GM18868 (cell line): ENCODE measurements at regions not wholly inside any gene's neighbourhood (a gene's known extent, or its start where the extent isn't known, plus 50 kb on each side); places are given as distances from the start of the nearest gene placed in this dataset.
"Not testable (repeated sequence)": the region's sequence is repeated elsewhere in the genome, so short reads cannot be mapped to it uniquely, and the experiment has no call there.

Experiments
- ATAC-seq: cut with Tn5 transposase; IDR thresholded peaks from one replicate; pipeline ENCODE4 v1.9.1; 2021; ENCODE audit warnings: mild to moderate bottlenecking, moderate library complexity; ENCODE audit not compliant: unreplicated experiment

DNA sequence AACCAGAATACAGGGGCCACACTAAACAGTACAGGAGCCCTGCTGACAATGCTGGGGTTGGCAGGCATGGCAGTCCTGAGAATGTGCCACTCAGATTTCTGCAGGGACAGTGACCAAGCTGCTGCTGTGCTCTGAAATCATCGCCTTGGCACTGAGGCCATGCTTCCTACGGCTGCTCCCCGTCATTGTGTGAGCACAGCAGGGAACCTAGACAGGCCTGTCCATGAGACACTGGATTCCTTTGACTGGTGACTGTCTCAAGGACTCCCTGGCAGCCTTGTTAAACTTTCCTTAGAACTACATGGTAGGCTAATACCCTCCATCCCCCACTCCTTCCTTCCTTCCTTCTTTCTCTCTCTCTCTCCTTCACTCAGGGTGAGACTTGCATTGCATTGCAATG is 111.4 kb downstream of the LUZP4 start:
- no peak for ATAC-seq

DNA sequence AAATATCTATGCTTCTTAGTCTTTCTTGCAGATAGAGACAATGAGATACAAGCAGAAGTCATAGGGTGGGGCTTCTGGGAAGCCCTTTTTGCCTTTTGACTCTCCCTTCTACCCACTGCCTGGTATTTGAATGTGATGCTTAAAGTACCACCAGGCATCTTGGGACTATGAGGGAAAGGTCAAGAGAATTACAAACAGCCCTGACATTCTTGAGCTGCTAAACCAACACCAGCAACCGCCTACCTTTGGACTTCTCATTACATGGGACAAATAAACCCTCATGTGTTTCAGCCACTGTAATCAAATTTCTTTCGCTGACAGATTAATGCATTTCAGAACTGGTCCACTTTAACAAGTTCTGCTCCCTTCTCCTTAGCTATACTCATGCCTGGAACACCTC is 112.8 kb downstream of the LUZP4 start:
- no peak for ATAC-seq

- no peak for ATAC-seq
Observed at GRCh38 chrX:115408771-115409400, 119.4 kb downstream of the LUZP4 start.

DNA sequence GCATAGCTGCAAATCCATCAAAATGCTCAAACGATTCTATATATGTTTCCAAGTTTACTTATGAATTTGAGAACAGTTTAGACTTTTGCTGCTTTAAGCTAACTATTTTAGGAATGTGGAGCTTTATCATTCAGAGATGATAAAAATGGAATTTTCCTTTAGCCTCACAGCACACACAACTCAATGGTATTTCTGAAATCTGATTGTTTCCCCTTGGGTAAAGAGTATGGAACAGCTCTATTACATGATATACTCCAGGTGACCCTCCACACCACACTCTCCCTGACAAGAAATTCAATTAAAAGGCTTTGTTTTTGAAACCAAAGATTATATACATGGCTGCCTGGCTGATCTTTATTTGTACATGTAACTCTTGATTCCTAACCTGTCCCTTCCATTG is 120.0 kb downstream of the LUZP4 start:
- no peak for ATAC-seq

GRCh38 chrX:115410731-115411428 is 121.4 kb downstream of the LUZP4 start:
- no peak for ATAC-seq

GRCh38 chrX:115413246-115413878 is 123.8 kb downstream of the LUZP4 start:
- no peak for ATAC-seq

DNA sequence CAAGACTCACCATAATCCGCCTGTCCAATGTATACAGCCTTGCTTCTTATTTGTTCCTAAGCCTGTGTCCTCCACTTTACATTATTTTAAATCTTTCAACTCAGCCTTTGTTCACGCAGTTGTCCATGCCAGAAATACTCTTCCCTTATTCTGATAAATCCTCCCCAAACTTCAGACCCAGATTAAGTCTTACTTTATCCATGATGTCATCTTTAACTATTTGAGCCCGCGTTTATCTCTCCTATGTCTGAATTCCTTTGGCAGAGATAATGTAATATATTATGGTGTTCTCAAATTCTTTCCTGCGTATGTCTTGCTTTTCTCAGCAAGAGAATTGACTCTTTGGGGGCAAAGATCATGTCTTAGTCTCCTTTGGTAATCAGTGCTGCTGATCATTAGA is 129.6 kb downstream of the LUZP4 start:
- no peak for ATAC-seq

DNA sequence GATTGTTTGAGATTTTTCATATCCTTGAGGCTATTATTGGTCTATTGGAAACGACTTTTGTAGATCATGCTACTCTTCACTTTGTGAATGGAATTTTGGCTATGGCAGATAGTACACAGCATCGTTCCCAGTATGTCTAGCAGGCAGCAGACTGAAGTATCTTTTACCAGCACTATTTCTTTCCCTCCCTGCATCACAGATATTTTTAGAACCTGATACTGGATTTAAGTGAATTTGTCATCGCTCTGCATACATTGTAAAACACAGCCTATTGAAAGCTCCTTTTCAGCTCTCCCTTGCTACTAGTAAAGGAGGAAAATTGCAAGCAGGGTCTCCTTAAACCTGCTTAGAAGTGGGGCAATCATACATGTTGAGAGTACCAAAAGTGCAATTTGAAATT is 133.6 kb downstream of the LUZP4 start:
- ATAC-seq = no peak

DNA sequence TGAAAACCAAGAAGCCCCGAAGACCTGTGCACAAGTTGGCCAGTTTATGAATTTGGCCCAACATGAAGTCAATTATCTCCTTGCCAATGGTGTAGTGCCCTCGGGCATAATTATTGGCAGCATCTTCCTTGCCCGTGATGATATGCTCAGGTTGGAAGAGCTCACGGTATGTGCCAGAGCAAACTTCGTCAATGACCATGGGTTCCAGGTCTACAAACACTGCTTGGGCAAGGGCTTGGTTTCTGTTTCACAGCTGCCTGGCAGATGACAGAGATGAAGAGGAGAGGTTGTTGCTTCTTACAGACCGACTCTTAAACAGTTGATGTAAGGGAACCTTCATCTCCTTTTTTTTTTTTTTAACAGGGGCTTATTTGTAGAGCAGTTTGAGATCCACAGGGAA is 135.6 kb upstream of the PLS3 start:
- ATAC-seq = no peak

- no peak for ATAC-seq
Observed at GRCh38 chrX:115427861-115428410, 133.0 kb upstream of the PLS3 start.

GRCh38 chrX:115434834-115435233 is 126.1 kb upstream of the PLS3 start:
- not testable (repeated sequence) for ATAC-seq

DNA sequence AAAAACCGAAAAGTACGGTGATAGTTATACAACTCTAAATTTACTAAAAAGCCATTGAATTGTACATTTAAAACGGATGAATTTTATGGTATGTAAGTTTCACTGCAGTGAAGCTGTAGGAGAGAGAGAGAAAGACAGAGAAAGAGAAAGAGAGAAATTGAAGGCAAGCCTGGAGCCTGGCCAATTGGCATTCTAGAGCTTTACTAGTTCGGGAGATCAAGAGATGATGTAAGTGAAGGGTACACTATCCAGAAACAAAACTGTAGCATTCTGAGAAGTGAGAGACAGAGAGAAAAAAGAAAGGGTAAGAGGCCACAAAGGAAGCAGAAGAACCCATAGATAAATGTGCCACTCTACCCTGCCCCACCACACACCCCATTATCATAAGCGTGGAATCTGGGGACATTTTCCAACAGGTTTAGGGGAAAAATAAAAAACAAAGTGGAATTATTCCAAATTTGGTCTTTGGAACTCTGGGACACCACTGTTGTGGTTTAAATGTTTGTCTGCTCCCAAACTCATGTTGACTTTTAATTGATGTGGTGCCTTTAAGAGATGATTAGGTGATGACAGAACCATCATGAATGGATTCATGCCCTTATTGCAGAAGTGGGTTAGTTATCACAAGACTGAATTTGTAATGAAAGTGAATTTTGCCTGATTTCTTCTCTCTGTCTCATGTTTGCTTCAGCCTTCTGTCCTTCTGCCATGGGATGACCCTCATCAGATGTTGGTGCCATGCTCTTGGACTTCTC is 123.0 kb upstream of the PLS3 start:
- no peak for ATAC-seq

DNA sequence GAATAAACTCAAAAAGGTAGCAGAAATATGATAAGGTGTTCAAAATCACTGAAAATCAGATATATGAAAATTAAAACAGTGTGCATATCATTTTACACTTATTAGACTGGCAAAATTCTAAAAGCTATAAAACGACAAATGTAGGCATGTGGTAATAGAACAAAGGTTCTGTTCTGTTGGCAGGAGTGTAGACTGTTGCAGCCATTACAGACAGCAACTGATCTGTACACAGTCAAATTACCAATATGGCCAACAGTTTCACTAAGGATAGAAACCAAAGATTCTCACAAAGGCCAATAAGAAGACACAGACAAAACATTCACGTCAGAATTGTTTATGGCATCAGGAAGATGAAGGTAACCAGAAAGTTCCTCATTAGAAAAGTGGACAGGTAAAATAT is 112.8 kb upstream of the PLS3 start:
- ATAC-seq = no peak

DNA sequence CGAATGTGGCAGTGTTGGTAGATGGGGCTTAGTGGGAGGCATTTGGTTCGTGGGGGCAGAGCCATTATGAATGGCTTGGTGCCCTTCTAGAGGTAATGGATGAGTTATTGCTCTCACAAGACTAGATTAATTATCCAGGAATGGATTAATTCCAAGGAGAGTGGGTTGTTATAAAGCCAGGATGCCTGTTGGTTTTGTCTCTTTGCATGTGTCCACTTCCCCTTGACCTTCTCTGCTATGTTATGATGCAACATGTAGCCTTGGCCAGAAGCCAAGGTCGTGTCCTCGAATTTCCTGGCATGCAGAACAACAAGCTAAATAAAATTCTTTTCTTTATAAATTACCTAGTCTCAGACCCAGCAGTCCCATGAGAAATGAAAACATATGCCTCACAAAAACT is 111.2 kb upstream of the PLS3 start:
- ATAC-seq = no peak

- no peak for ATAC-seq
Observed at GRCh38 chrX:115452251-115452650, 108.7 kb upstream of the PLS3 start.

DNA sequence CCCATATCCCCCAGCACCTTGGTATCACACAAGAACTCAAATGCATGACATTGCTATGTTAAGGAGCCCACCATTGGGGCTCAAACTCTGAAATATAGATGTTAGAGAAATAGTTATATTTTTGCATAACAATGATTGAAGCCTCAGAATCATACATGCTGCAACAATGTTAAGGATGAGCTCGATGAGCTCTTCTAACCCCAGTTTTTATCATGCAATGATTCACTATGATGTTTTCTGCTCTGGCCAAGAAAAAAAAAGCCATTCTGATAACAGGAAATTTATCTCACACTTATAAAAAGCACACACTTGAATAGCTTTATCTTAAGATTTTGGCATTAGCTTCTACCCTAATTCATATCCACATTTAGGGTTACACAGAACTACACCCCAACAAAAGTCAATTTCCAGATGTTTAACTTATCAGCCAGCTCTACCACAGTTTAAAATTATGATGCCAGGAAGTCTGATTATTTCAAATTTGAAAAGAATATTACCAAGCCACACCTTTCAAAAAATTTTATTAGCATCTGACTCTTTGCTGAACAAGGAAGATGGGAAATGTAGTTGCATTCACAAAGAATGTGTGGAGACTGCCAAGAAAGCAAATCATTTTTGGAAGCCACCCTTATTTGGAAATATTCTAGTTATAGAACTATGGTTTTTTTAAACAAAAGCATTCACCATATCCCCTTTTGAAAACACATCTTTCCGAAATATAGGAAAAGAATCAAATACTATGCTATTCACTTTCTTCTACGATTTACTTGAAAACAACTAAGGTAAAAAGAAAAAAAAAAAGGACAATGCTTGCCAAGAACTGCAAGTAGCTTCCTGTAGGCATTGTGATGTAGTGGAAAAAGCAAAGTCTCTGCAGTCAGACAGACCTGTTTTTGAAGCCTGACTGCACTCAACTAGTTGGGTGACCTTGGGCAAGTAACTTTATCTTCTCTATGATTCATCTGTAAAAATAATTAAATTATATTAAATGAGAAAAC is 100.8 kb upstream of the PLS3 start:
- no peak for ATAC-seq

GRCh38 chrX:115462406-115462805 is 98.6 kb upstream of the PLS3 start:
- ATAC-seq = no peak

DNA sequence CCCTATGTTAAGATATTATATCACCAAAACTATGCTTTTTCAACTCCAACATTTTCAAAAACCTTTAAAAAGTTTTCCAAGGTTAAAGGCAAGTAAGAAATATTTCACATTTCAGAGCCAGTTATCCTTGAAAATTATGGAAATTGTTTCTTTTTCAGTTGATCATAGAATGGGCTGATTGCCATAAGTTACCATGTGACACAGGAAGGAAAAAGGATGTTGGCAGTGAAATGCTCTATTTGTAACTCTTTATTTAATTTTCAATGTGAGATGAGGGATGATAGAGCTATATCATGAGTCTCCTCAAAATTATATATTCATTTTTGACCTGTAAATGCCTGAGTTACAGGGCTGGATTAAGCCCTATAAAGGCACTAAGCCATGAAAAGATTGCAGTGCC is 93.0 kb upstream of the PLS3 start:
- no peak for ATAC-seq

- ATAC-seq = no peak
Observed at GRCh38 chrX:115472131-115472530, 88.8 kb upstream of the PLS3 start.

DNA sequence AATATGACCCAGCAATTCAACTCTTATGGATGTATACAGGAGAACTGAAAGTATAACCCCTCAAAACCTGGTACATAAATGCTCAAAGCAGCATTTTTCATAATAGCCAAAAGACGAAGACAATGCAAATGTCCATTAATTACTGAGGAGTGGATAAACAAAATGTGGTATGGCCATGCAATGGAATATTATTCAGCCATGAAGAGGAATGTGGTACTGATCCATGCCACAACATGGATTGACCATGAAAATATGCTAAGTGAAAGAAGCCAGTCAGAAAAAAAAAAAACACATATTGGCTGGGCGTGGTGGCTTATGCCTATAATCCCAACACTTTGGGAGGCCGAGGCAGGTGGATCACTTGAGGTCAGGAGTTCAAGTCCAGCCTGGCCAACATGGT is 74.5 kb upstream of the PLS3 start:
- ATAC-seq = no peak
